Memory B cell (primary cell): ENCODE measurements at regions not wholly inside any gene's neighbourhood (a gene's known extent, or its start where the extent isn't known, plus 50 kb on each side); places are given as distances from the start of the nearest gene placed in this dataset.

Experiments used
- ATAC-seq: fragments of 150-1000 bp; cut with Tn5 transposase; 2 replicates; pipeline ENCODE4 v1.10.0; 2021; ENCODE audit warnings: low read depth, mild to moderate bottlenecking, moderate library complexity
- DNase-seq, 2 donors: peaks; one replicate each; pipeline ENCODE4 v3.0.0; 2022; ENCODE audit warnings: low spot score in 2 of 2
- H3K27ac Mint-ChIP-seq: one replicate; pipeline ENCODE4 v1.8.0; 2022; ENCODE audit warnings: mild to moderate bottlenecking, moderate library complexity, mixed read lengths
- H3K27me3 Mint-ChIP-seq: one replicate; pipeline ENCODE4 v1.8.0; 2022; ENCODE audit warnings: mixed read lengths
- H3K36me3 Mint-ChIP-seq: one replicate; pipeline ENCODE4 v1.8.0; 2022; ENCODE audit warnings: mild to moderate bottlenecking, mixed read lengths
- H3K4me1 Mint-ChIP-seq: one replicate; pipeline ENCODE4 v1.8.0; 2022; ENCODE audit warnings: mixed read lengths
- H3K4me3 Mint-ChIP-seq: one replicate; pipeline ENCODE4 v1.8.0; 2022; ENCODE audit warnings: mild to moderate bottlenecking, moderate library complexity, mixed read lengths
- H3K9me3 Mint-ChIP-seq: one replicate; pipeline ENCODE4 v1.8.0; 2022; ENCODE audit warnings: mixed read lengths

- DNase-seq: no peak
- peaks cover 3% of the 10 kb centered on the region for H3K27me3 Mint-ChIP-seq
- H3K4me1 Mint-ChIP-seq: no peaks in the 10 kb centered on the region
- H3K9me3 Mint-ChIP-seq: no peaks in the 10 kb centered on the region
- H3K4me3 Mint-ChIP-seq: no peak overlapping the region
- no peaks in the 10 kb centered on the region for H3K36me3 Mint-ChIP-seq
- H3K27ac Mint-ChIP-seq: no peak overlapping the region
- no peak for ATAC-seq
Observed at GRCh38 chrY:14139521-14139920, 83.5 kb downstream of the VCY1B start.

GRCh38 chrY:14145614-14146013 is 89.6 kb downstream of the VCY1B start:
- no peak overlapping the region for H3K27ac Mint-ChIP-seq
- no peaks in the 10 kb centered on the region for H3K27me3 Mint-ChIP-seq
- no peak for DNase-seq

GRCh38 chrY:14182776-14183175 is 126.7 kb downstream of the VCY1B start:
- Mint-ChIP-seq H3K4me3 (no peak overlapping the region), H3K27ac (no peak overlapping the region), H3K27me3 (no peaks in the 10 kb centered on the region), H3K4me1 (no peaks in the 10 kb centered on the region), H3K9me3 (no peaks in the 10 kb centered on the region), H3K36me3 (no peaks in the 10 kb centered on the region)
- DNase-seq (no peak), ATAC-seq (no peak)

More at GRCh38 chrY:14145614-14146013, 89.6 kb downstream of the VCY1B start:
- no peaks in the 10 kb centered on the region for H3K9me3 Mint-ChIP-seq
- H3K4me1 Mint-ChIP-seq: peaks cover 2% of the 10 kb centered on the region
- H3K36me3 Mint-ChIP-seq: no peaks in the 10 kb centered on the region
- peak; percentile 19 for ATAC-seq
- H3K4me3 Mint-ChIP-seq: no peak overlapping the region

- DNase-seq: no peak
- H3K4me1 Mint-ChIP-seq: no peaks in the 10 kb centered on the region
- no peak overlapping the region for H3K4me3 Mint-ChIP-seq
- H3K36me3 Mint-ChIP-seq: no peaks in the 10 kb centered on the region
- no peak overlapping the region for H3K27ac Mint-ChIP-seq
- no peaks in the 10 kb centered on the region for H3K27me3 Mint-ChIP-seq
- no peaks in the 10 kb centered on the region for H3K9me3 Mint-ChIP-seq
- ATAC-seq: no peak
Observed at GRCh38 chrY:14222014-14222413, 166.0 kb downstream of the VCY1B start.

GRCh38 chrY:14231703-14232102 is 175.7 kb downstream of the VCY1B start:
- H3K9me3 Mint-ChIP-seq: peaks cover 15% of the 10 kb centered on the region
- peaks cover 12% of the 10 kb centered on the region for H3K27me3 Mint-ChIP-seq
- H3K36me3 Mint-ChIP-seq: no peaks in the 10 kb centered on the region
- H3K4me3 Mint-ChIP-seq: no peak overlapping the region
- H3K4me1 Mint-ChIP-seq: no peaks in the 10 kb centered on the region
- ATAC-seq (no peak), DNase-seq (no peak)
- no peak overlapping the region for H3K27ac Mint-ChIP-seq

GRCh38 chrY:14235070-14235469 is 179.0 kb downstream of the VCY1B start:
- DNase-seq (no peak), ATAC-seq (peak; percentile 45)
- H3K27ac Mint-ChIP-seq: no peak overlapping the region
- H3K4me3 Mint-ChIP-seq: no peak overlapping the region
- peaks cover 13% of the 10 kb centered on the region for H3K9me3 Mint-ChIP-seq
- no peaks in the 10 kb centered on the region for H3K36me3 Mint-ChIP-seq
- H3K27me3 Mint-ChIP-seq: peaks cover 14% of the 10 kb centered on the region
- H3K4me1 Mint-ChIP-seq: no peaks in the 10 kb centered on the region

- no peak for DNase-seq
- no peak for ATAC-seq
- H3K27ac Mint-ChIP-seq: no peak overlapping the region
- H3K9me3 Mint-ChIP-seq: peaks cover 2% of the 10 kb centered on the region
- no peaks in the 10 kb centered on the region for H3K4me1 Mint-ChIP-seq
- H3K27me3 Mint-ChIP-seq: peaks cover 7% of the 10 kb centered on the region
- no peak overlapping the region for H3K4me3 Mint-ChIP-seq
- no peaks in the 10 kb centered on the region for H3K36me3 Mint-ChIP-seq
Observed at GRCh38 chrY:14238277-14238676, 182.2 kb downstream of the VCY1B start.

- Mint-ChIP-seq H3K27ac (no peak overlapping the region), H3K4me1 (peaks cover 2% of the 10 kb centered on the region), H3K36me3 (no peaks in the 10 kb centered on the region), H3K9me3 (no peaks in the 10 kb centered on the region), H3K4me3 (no peak overlapping the region), H3K27me3 (no peaks in the 10 kb centered on the region)
- DNase-seq: no peak
- no peak for ATAC-seq
Observed at GRCh38 chrY:14246948-14247347, 190.9 kb downstream of the VCY1B start.

- no peak for ATAC-seq
- peaks cover 2% of the 10 kb centered on the region for H3K4me1 Mint-ChIP-seq
- no peak for DNase-seq
- no peaks in the 10 kb centered on the region for H3K36me3 Mint-ChIP-seq
- H3K4me3 Mint-ChIP-seq: no peak overlapping the region
- no peaks in the 10 kb centered on the region for H3K9me3 Mint-ChIP-seq
- no peak overlapping the region for H3K27ac Mint-ChIP-seq
- H3K27me3 Mint-ChIP-seq: no peaks in the 10 kb centered on the region
Observed at GRCh38 chrY:14248878-14249576, 193.0 kb downstream of the VCY1B start.

GRCh38 chrY:14255965-14256816 is 200.2 kb downstream of the VCY1B start:
- Mint-ChIP-seq H3K27ac (no peak overlapping the region), H3K4me3 (no peak overlapping the region), H3K4me1 (peaks cover 5% of the 10 kb centered on the region), H3K36me3 (no peaks in the 10 kb centered on the region), H3K27me3 (peaks cover 4% of the 10 kb centered on the region), H3K9me3 (no peaks in the 10 kb centered on the region)
- no peak for DNase-seq
- no peak for ATAC-seq

- no peaks in the 10 kb centered on the region for H3K9me3 Mint-ChIP-seq
- H3K27ac Mint-ChIP-seq: no peak overlapping the region
- peaks cover 5% of the 10 kb centered on the region for H3K4me1 Mint-ChIP-seq
- DNase-seq: no peak
- no peak for ATAC-seq
- H3K36me3 Mint-ChIP-seq: no peaks in the 10 kb centered on the region
- H3K27me3 Mint-ChIP-seq: peaks cover 4% of the 10 kb centered on the region
- no peak overlapping the region for H3K4me3 Mint-ChIP-seq
Observed at GRCh38 chrY:14256817-14257168, 200.8 kb downstream of the VCY1B start.

GRCh38 chrY:14277029-14277428 is 221.0 kb downstream of the VCY1B start:
- Mint-ChIP-seq H3K27ac (no peak overlapping the region), H3K4me3 (no peak overlapping the region), H3K9me3 (peaks cover 5% of the 10 kb centered on the region), H3K36me3 (no peaks in the 10 kb centered on the region), H3K27me3 (peaks cover 6% of the 10 kb centered on the region), H3K4me1 (no peaks in the 10 kb centered on the region)
- ATAC-seq (no peak), DNase-seq (no peak)

- Mint-ChIP-seq H3K4me1 (no peaks in the 10 kb centered on the region), H3K27me3 (no peaks in the 10 kb centered on the region), H3K36me3 (no peaks in the 10 kb centered on the region), H3K27ac (no peak overlapping the region), H3K9me3 (no peaks in the 10 kb centered on the region), H3K4me3 (no peak overlapping the region)
- no peak for DNase-seq
- ATAC-seq: no peak
Observed at GRCh38 chrY:14290656-14291375, 233.5 kb upstream of the NLGN4Y start.

- ATAC-seq: no peak
- Mint-ChIP-seq H3K27ac (no peak overlapping the region), H3K9me3 (no peaks in the 10 kb centered on the region), H3K4me3 (no peak overlapping the region), H3K27me3 (no peaks in the 10 kb centered on the region), H3K36me3 (no peaks in the 10 kb centered on the region), H3K4me1 (no peaks in the 10 kb centered on the region)
- DNase-seq: no peak
Observed at GRCh38 chrY:14292382-14292781, 231.9 kb upstream of the NLGN4Y start.
